Gastrocnemius medialis (tissue), 4 donors: ENCODE measurements at regions not wholly inside any gene's neighbourhood (a gene's known extent, or its start where the extent isn't known, plus 50 kb on each side); places are given as distances from the start of the nearest gene placed in this dataset.

Experiments
- ATAC-seq, 2 donors: fragments of 150-250 bp; one replicate each; pipeline ENCODE4 v1.9.1; 2016
- DNase-seq, 2 donors: peaks; one replicate each; pipeline ENCODE4 v3.0.0-alpha.2; 2019
- H3K27ac ChIP-seq, 4 donors: fragments of 200-600 bp; sonication (generic); 1 replicate in 1 of 4; 2 replicates in 3 of 4; pipeline ENCODE4 v1.5.1; 2016 to 2018; ENCODE audit warnings: mild to moderate bottlenecking in 2 of 4, moderate library complexity in 1 of 4
- H3K27me3 ChIP-seq, 3 donors: fragments of 200-600 bp; sonication (generic) in 2 of 3; 1 replicate in 1 of 3; 2 replicates in 2 of 3; pipeline versions ENCODE4 v1.5.1 to v1.6.0; 2016 to 2019; ENCODE audit warnings: mild to moderate bottlenecking in 1 of 3, moderate library complexity in 1 of 3
- H3K36me3 ChIP-seq, 2 donors: fragments of 200-600 bp; sonication (generic) in 1 of 2; one replicate each; pipeline ENCODE4 v1.5.1; 2017 to 2018
- H3K4me1 ChIP-seq, 2 donors: fragments of 200-600 bp; sonication (generic) in 1 of 2; one replicate each; pipeline ENCODE4 v1.5.1; 2016 to 2017; ENCODE audit warnings: mild to moderate bottlenecking in 2 of 2
- H3K4me3 ChIP-seq, 4 donors: fragments of 200-600 bp; sonication (generic) in 3 of 4; 1 replicate in 1 of 4; 2 replicates in 3 of 4; pipeline ENCODE4 v1.5.1; 2016 to 2019; ENCODE audit warnings: mild to moderate bottlenecking in 2 of 4
- H3K9me3 ChIP-seq, 3 donors: fragments of 200-600 bp; sonication (generic) in 2 of 3; 1 replicate in 1 of 3; 2 replicates in 2 of 3; pipeline ENCODE4 v1.5.1; 2016 to 2019
- CTCF ChIP-seq, 5 experiments: fragments of 450-650 bp in 3 of 5; fragments of 200-600 bp in 2 of 5; sonication (generic) in 2 of 5; IDR thresholded peaks in 4 of 5; conservative IDR thresholded peaks in 1 of 5; 1 replicate in 4 of 5; 2 replicates in 1 of 5; pipeline ENCODE4 v1.5.1; 2016 to 2019; ENCODE audit warnings: antibody characterized with exemption in 5 of 5, mild to moderate bottlenecking in 3 of 5, moderate library complexity in 3 of 5
- POLR2A ChIP-seq, 2 donors: fragments of 450-650 bp; IDR thresholded peaks; one replicate each; pipeline ENCODE4 v1.6.1; 2017; ENCODE audit warnings: antibody characterized with exemption in 2 of 2, mild to moderate bottlenecking in 2 of 2, moderate library complexity in 2 of 2
- in situ Hi-C, 4 donors: fragments of 200-750 bp; cut with MboI; loops; one replicate each; pipeline versions ENCODE4 v1.15.0 to v1.8.0; 2017; ENCODE audit warnings: low sequenced_read_pairs in 4 of 4
- intact Hi-C: fragments of 100-400 bp; cut with DNase I; formaldehyde crosslinking; loops from one replicate; pipeline ENCODE4 v1.15.1; 2023; ENCODE audit warnings: low total_unique reads

- in situ Hi-C loops (no loop called here), intact Hi-C loops (no loop called here)
- no peaks in the 10 kb centered on the region for H3K36me3 ChIP-seq
- TF ChIP-seq CTCF (IDR thresholded peaks at IDR 0.05 in 4 of 5, conservative IDR thresholded peaks at IDR 0.05 in 1 of 5), result no peak
- H3K27ac ChIP-seq, result no peak overlapping the region
- DNase-seq (no peak), ATAC-seq (no peak)
- H3K4me1 ChIP-seq, result no peaks in the 10 kb centered on the region
- H3K9me3 ChIP-seq, result no peaks in the 10 kb centered on the region
- no peak overlapping the region for H3K4me3 ChIP-seq
- no peaks in the 10 kb centered on the region for H3K27me3 ChIP-seq
Measured at GRCh38 chr20:29687438-29687837, 1570.0 kb upstream of the DEFB115 start.

GRCh38 chr20:29689411-29690225, 1567.8 kb upstream of the DEFB115 start:
- Histone ChIP-seq H3K27ac (no peak overlapping the region), H3K27me3 (no peaks in the 10 kb centered on the region), H3K36me3 (no peaks in the 10 kb centered on the region), H3K4me1 (no peaks in the 10 kb centered on the region), H3K9me3 (no peaks in the 10 kb centered on the region), H3K4me3 (no peak overlapping the region)
- in situ Hi-C loops (no loop called here), intact Hi-C loops (no loop called here)
- no peak for ATAC-seq
- no peak for DNase-seq
- TF ChIP-seq POLR2A (IDR thresholded peaks at IDR 0.05) (no peak), CTCF (IDR thresholded peaks at IDR 0.05 in 4 of 5, conservative IDR thresholded peaks at IDR 0.05 in 1 of 5) (no peak)

- H3K27me3 ChIP-seq, result no peaks in the 10 kb centered on the region
- no peak overlapping the region for H3K27ac ChIP-seq
- in situ Hi-C loops (no loop called here), intact Hi-C loops (no loop called here)
- no peaks in the 10 kb centered on the region for H3K36me3 ChIP-seq
- DNase-seq, result no peak
- TF ChIP-seq POLR2A (IDR thresholded peaks at IDR 0.05) (no peak), CTCF (IDR thresholded peaks at IDR 0.05 in 4 of 5, conservative IDR thresholded peaks at IDR 0.05 in 1 of 5) (no peak)
- ATAC-seq, result no peak
- H3K4me1 ChIP-seq, result no peaks in the 10 kb centered on the region
- H3K4me3 ChIP-seq, result no peak overlapping the region
- no peaks in the 10 kb centered on the region for H3K9me3 ChIP-seq
Measured at GRCh38 chr20:29690274-29690673, 1567.2 kb upstream of the DEFB115 start.

GRCh38 chr20:29740601-29740950, 1516.9 kb upstream of the DEFB115 start:
- no peak overlapping the region for H3K27ac ChIP-seq
- in situ Hi-C loops, result no loop called here
- no peaks in the 10 kb centered on the region for H3K4me1 ChIP-seq
- peaks cover 0 to 6% (median 0%) of the 10 kb centered on the region in 3 donors for H3K27me3 ChIP-seq
- TF ChIP-seq POLR2A (IDR thresholded peaks at IDR 0.05) (no peak), CTCF (IDR thresholded peaks at IDR 0.05 in 4 of 5, conservative IDR thresholded peaks at IDR 0.05 in 1 of 5) (no peak)
- DNase-seq (no peak), ATAC-seq (no peak)
- intact Hi-C loops, result no loop called here
- H3K4me3 ChIP-seq, result no peak overlapping the region
- peaks cover 0 to 3% (median 0%) of the 10 kb centered on the region in 3 donors for H3K9me3 ChIP-seq
- H3K36me3 ChIP-seq, result no peaks in the 10 kb centered on the region
